ENCODE measurements at regions not wholly inside any gene's neighbourhood (a gene's known extent, or its start where the extent isn't known, plus 50 kb on each side); places are given as distances from the start of the nearest gene placed in this dataset.

DNA sequence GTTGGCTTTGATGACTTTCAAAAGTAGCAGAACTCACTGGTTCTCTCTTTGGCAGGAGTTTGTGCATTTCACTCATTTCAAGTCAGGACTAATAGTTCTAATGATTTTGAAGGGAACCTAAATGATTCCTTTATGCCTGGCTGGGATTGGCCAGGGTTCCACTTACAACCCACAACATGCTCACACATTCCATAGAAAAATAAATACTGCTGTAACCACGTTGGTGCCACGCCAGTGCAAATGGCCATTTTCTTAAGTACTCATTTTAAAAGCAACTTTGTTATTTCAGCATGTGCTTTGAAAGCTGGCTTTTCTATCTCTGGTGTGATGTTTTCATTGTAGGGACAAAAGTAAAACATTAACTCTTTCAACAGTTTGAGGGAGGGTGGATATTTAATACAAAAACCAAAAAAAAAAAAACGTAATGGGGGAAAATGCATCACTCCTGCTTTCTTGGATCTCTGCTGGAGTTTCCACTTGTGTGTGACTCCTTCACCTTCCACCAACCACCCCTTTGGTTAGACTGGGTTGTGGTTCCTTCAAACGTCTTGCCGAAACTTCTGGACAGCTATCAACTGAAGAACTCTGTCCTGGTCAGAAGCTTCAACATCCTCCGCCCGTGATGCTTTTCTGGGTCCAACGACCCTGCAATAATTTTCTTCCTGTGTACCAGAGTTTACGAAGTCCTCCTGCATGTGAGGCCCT, 300.4 kb upstream of the RUNX1 start:
- TF ChIP-seq GATA2 (IDR thresholded peaks at IDR 0.05; ENCODE audit: low read depth, low read length) (no peak), GATA3 (IDR thresholded peaks at IDR 0.05; ENCODE audit: low read depth, low read length) (no peak)

DNA sequence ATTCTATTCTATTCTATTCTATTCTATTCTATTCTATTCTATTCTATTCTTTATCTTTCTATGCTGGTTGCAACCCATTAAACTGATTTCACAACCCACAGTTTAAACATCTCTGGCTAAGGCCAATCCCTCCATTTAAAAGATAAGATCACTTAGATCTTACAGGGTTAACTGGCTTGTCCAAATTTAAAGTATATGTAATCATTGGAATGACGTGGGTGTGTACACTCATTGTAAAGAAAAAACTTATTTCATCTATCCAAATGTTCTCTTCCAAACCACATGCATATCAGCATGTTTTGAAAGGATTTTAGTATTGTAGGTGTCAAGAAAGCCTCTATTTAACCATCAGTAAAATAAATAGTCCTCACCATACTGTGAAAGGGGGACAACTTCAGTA, 299.6 kb upstream of the RUNX1 start:
- TF ChIP-seq GATA2 (IDR thresholded peaks at IDR 0.05; ENCODE audit: low read depth, low read length) (no peak), GATA3 (IDR thresholded peaks at IDR 0.05; ENCODE audit: low read depth, low read length) (no peak)

DNA sequence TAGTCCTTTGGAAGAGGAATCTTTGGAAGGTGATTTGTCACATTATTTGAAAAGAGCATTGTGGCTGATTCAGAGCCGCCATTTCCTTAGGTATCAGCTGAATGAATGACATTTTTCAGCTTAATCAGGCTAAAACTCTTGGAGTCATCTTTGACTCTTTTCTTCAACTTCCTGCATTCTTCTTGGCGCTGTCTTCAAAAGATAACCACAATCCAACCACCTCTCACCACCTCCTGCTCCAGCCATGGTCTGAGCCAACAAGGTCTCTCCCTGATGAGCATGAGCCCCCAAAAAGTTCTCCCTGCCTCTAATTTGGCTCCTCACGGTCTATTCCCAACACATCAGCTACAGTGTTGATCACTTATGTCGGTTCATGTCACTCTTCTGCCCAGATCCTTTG, 297.6 kb upstream of the RUNX1 start:
- TF ChIP-seq GATA2 (IDR thresholded peaks at IDR 0.05; ENCODE audit: low read depth, low read length): no peak
- TF ChIP-seq GATA3 (IDR thresholded peaks at IDR 0.05; ENCODE audit: low read depth, low read length): no peak

GRCh38 chr21:35345954-35346353, 296.9 kb upstream of the RUNX1 start:
- TF ChIP-seq GATA2 (IDR thresholded peaks at IDR 0.05; ENCODE audit: low read depth, low read length) (no peak), GATA3 (IDR thresholded peaks at IDR 0.05; ENCODE audit: low read depth, low read length) (no peak)

GRCh38 chr21:35344582-35344981, 295.5 kb upstream of the RUNX1 start:
- TF ChIP-seq GATA3 (IDR thresholded peaks at IDR 0.05; ENCODE audit: low read depth, low read length) (no peak), GATA2 (IDR thresholded peaks at IDR 0.05; ENCODE audit: low read depth, low read length) (no peak)

DNA sequence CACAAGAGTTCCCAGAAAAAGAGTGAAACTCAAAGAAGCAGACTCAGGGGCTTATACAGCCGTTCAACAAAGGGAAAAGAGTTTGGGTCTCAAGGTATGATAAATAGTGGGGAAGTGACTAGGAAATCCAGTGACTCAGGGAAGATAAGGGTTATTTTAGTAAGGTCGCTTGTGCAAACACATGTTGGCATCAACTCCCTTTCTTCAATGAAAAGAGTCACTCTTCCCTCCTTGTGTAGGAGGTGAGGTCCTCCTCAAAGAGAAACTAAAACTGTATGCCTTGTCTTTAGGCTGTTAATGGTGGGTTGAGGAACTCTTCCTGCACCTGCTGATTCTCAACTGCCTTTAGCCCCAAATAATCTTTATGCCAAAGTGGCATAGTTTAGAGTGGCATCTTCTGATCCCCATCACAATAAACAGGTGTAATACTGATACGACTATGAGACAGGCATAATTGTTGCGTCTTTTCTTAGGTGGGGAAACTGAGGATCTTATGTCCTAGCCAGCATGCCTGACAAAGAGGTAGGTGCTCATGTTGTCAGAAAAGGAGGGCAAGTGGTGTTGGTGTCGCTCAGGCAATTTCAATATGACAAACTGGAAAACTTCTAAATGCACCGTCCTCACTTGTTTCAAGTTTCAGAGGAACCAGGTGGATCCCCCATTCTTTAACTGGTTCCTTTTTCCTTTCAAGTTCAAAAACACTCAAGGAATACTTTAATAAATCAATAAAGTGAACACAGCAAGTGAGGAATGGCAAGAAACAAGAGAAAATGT, 294.1 kb upstream of the RUNX1 start:
- TF ChIP-seq GATA3 (IDR thresholded peaks at IDR 0.05; ENCODE audit: low read depth, low read length): no peak

GRCh38 chr21:35342440-35342839, 293.3 kb upstream of the RUNX1 start:
- TF ChIP-seq GATA2 (IDR thresholded peaks at IDR 0.05; ENCODE audit: low read depth, low read length) (no peak), GATA3 (IDR thresholded peaks at IDR 0.05; ENCODE audit: low read depth, low read length) (no peak)

DNA sequence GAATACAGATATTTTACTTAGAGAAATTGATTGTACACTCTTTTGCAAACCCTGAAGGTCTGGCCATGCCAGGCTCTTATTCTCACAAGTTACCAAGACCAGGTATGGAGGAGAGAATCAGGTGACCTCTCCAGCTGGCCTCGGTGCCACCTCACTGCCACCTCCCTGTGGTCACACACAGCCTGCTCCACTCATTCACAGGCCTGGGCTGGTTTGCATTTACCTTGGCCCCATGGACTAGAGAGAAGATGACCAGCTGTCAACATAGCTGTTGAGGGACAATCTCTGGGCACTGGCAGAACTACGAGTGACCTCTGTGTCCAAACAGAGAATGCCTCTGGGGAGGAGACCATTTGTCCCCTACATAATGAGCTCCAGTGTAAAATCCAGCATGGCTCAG, 291.2 kb upstream of the RUNX1 start:
- TF ChIP-seq GATA2 (IDR thresholded peaks at IDR 0.05; ENCODE audit: low read depth, low read length) (no peak), GATA3 (IDR thresholded peaks at IDR 0.05; ENCODE audit: low read depth, low read length) (no peak)

DNA sequence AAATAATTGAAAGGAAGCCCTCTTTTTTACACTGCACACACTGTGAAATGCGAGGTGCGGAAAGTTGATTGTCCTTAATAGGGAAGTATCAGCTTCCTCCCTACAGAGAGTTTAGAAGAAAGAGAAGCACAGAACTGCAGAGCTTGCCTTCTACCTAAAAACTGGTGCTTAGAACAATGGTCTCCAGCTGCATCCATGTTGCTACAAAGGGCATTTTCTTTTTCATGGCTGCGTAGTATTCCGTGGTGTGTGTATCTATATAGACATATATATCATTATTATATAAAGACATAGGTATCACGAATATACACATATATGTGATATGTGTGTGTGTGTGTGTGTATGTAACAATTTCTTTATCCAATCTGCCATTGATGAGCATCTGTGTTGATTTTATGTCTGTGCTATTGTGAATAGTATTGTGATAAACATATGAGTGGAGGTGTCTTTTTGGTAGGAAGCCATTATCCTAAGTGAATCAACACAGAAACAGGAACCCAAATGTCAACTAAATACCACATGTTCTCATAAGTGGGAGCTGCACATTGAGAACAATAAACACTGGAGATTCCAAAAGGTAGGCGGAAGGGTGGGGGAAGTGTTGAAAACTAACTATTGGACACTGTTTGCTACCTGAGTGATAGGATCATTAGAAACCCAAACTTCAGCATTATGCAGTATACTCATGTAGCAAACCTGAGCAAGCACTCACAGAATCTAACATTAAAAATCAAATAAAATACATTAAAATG, 290.0 kb upstream of the RUNX1 start:
- TF ChIP-seq GATA3 (IDR thresholded peaks at IDR 0.05; ENCODE audit: low read depth, low read length) (no peak), GATA2 (IDR thresholded peaks at IDR 0.05; ENCODE audit: low read depth, low read length) (no peak)

- TF ChIP-seq GATA2 (IDR thresholded peaks at IDR 0.05; ENCODE audit: low read depth, low read length) (no peak), GATA3 (IDR thresholded peaks at IDR 0.05; ENCODE audit: low read depth, low read length) (no peak)
Observed at GRCh38 chr21:35338281-35338680, 289.2 kb upstream of the RUNX1 start.

GRCh38 chr21:35337573-35337972, 288.5 kb upstream of the RUNX1 start:
- TF ChIP-seq GATA2 (IDR thresholded peaks at IDR 0.05; ENCODE audit: low read depth, low read length): no peak
- no peak for TF ChIP-seq GATA3 (IDR thresholded peaks at IDR 0.05; ENCODE audit: low read depth, low read length)

GRCh38 chr21:35336534-35336933, 287.4 kb upstream of the RUNX1 start:
- TF ChIP-seq GATA2 (IDR thresholded peaks at IDR 0.05; ENCODE audit: low read depth, low read length) (no peak), GATA3 (IDR thresholded peaks at IDR 0.05; ENCODE audit: low read depth, low read length) (no peak)

DNA sequence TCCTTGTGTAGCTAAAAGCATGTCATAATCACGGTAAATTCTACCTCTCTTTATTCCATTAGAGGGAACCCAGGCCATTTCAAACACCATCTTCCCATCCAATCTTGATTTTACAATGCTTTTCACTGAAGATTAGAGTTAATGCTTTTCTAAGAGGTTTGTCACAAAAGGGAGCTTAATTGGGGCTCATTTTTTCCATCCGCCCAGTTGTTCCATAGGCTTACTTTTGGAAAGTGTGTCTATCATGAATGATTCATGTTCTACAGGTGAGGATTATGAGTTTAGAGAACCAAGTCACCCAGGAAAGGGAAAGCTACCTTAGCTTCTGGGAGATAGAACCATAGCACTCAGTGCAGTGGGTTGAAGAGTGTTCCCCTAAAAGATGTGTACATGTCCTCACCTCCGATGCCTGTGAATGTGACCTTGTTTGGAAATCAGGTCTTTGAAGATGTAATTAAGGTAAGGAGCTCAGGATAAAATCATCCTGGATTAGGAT, 286.9 kb upstream of the RUNX1 start:
- TF ChIP-seq GATA2 (IDR thresholded peaks at IDR 0.05; ENCODE audit: low read depth, low read length) (no peak), GATA3 (IDR thresholded peaks at IDR 0.05; ENCODE audit: low read depth, low read length) (no peak)

DNA sequence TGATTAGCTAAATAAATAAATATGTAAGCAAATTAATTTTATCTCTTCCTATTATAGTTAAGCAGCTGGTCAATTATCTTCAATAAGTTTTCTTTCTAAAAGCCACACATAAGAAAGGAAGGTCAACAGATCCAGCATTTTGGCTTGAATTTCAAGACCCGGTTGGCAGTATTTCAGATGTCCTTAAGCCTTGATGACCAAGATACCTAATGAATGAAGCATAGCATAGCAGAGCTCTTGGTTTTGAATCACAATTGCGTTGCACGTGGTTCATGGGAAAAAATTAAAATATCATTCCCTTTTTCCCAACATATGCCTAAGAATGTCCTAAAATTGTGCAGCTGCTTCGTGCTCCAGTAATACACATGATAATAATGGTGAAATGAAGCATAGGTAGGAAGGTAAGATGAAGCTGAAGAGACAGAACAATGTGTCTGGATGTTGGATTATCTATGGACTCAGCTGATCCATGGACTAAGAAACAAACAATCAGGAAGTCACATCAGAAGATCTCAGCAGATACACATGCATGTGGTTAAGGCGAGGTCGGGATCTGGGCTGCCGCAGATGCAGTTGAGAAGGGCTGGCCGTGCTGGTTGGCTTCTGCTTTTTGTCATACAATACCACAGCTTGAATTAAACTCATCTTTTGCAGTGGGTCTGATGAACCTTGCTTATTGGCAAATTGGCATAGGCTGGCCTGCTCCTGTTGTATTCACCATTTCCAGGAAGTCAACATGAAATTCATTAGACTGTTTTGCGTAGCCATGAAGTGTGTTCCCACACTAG, 284.9 kb upstream of the RUNX1 start:
- TF ChIP-seq GATA3 (IDR thresholded peaks at IDR 0.05; ENCODE audit: low read depth, low read length): no peak
- TF ChIP-seq GATA2 (IDR thresholded peaks at IDR 0.05; ENCODE audit: low read depth, low read length): no peak

Data from SH-SY5Y (cell line).